GM12872 (cell line): ENCODE measurements at regions not wholly inside any gene's neighbourhood (a gene's known extent, or its start where the extent isn't known, plus 50 kb on each side); places are given as distances from the start of the nearest gene placed in this dataset.

Experiments
- CTCF ChIP-seq: IDR thresholded peaks from 3 replicates; pipeline ENCODE4 v1.5.1; 2011; ENCODE audit warnings: low read depth, mild to moderate bottlenecking, low read length, moderate library complexity; ENCODE audit not compliant: insufficient read depth

GRCh38 chr3:146953511-146953981 is 348.4 kb upstream of the PLSCR5 start:
- no peak for TF ChIP-seq CTCF

GRCh38 chr3:146948985-146949384 is 343.8 kb upstream of the PLSCR5 start:
- no peak for TF ChIP-seq CTCF

GRCh38 chr3:146948186-146948585 is 343.0 kb upstream of the PLSCR5 start:
- no peak for TF ChIP-seq CTCF

- TF ChIP-seq CTCF = no peak
These were observed 324.6 kb upstream of the PLSCR5 start for GRCh38 chr3:146929696-146930095.

- no peak for TF ChIP-seq CTCF
These were observed 323.4 kb upstream of the PLSCR5 start for GRCh38 chr3:146928421-146929059.

- TF ChIP-seq CTCF = no peak
These were observed 316.5 kb upstream of the PLSCR5 start for GRCh38 chr3:146921693-146922092.

GRCh38 chr3:146914409-146914808 is 309.3 kb upstream of the PLSCR5 start:
- no peak for TF ChIP-seq CTCF
